ENCODE measurements at regions not wholly inside any gene's neighbourhood (a gene's known extent, or its start where the extent isn't known, plus 50 kb on each side); places are given as distances from the start of the nearest gene placed in this dataset.

GRCh38 chr5:107211630-107212029, 459.1 kb downstream of the EFNA5 start:
- DNase-seq (ENCODE audit: low spot score): no peak

GRCh38 chr5:107208867-107209266, 461.9 kb downstream of the EFNA5 start:
- DNase-seq (ENCODE audit: low spot score): no peak
- TF ChIP-seq CTCF (IDR thresholded peaks at IDR 0.05; ENCODE audit: extremely low read depth, missing control alignments): no peak

More at GRCh38 chr5:107211630-107212029, 459.1 kb downstream of the EFNA5 start:
- no peak for TF ChIP-seq CTCF (IDR thresholded peaks at IDR 0.05; ENCODE audit: extremely low read depth, missing control alignments)

- DNase-seq (ENCODE audit: low spot score): no peak
- TF ChIP-seq CTCF (IDR thresholded peaks at IDR 0.05; ENCODE audit: extremely low read depth, missing control alignments): no peak
Measured at GRCh38 chr5:107204413-107204812, 466.3 kb downstream of the EFNA5 start.

GRCh38 chr5:107203243-107203642, 467.5 kb downstream of the EFNA5 start:
- TF ChIP-seq CTCF (IDR thresholded peaks at IDR 0.05; ENCODE audit: extremely low read depth, missing control alignments): no peak
- no peak for DNase-seq (ENCODE audit: low spot score)

GRCh38 chr5:107199756-107200155, 471.0 kb downstream of the EFNA5 start:
- TF ChIP-seq CTCF (IDR thresholded peaks at IDR 0.05; ENCODE audit: extremely low read depth, missing control alignments): no peak
- DNase-seq (ENCODE audit: low spot score): no peak

- DNase-seq (ENCODE audit: low spot score): no peak
- TF ChIP-seq CTCF (IDR thresholded peaks at IDR 0.05; ENCODE audit: extremely low read depth, missing control alignments): no peak
Measured at GRCh38 chr5:107196500-107197059, 474.2 kb downstream of the EFNA5 start.

GRCh38 chr5:107195890-107196395, 474.8 kb downstream of the EFNA5 start:
- DNase-seq (ENCODE audit: low spot score): no peak
- no peak for TF ChIP-seq CTCF (IDR thresholded peaks at IDR 0.05; ENCODE audit: extremely low read depth, missing control alignments)
